GM21367 (cell line): ENCODE measurements at regions not wholly inside any gene's neighbourhood (a gene's known extent, or its start where the extent isn't known, plus 50 kb on each side); places are given as distances from the start of the nearest gene placed in this dataset.
"Not testable (repeated sequence)": the region's sequence is repeated elsewhere in the genome, so short reads cannot be mapped to it uniquely, and the experiment has no call there.

Experiments
- ATAC-seq: cut with Tn5 transposase; IDR thresholded peaks from one replicate; pipeline ENCODE4 v1.9.1; 2021; ENCODE audit not compliant: unreplicated experiment

DNA sequence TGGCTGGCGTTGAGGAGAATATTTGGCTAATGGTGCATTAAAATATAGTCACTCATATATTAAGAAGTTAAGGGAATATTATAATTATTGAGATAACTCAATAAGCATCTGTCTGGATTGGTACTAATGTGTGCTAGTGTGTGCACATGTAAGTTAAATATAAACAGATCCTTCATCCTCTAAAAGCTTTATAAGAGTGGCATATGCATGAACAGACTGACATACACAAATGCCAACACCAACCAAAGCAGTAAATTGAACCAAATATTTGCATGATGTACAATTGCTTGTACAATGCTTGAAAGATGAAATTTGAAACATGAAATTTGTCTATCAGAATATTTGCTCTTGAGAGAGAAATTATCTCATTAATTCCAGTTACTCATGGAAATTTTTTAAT lies 344.9 kb downstream of the ADGRL2 start:
- ATAC-seq, result no peak

DNA sequence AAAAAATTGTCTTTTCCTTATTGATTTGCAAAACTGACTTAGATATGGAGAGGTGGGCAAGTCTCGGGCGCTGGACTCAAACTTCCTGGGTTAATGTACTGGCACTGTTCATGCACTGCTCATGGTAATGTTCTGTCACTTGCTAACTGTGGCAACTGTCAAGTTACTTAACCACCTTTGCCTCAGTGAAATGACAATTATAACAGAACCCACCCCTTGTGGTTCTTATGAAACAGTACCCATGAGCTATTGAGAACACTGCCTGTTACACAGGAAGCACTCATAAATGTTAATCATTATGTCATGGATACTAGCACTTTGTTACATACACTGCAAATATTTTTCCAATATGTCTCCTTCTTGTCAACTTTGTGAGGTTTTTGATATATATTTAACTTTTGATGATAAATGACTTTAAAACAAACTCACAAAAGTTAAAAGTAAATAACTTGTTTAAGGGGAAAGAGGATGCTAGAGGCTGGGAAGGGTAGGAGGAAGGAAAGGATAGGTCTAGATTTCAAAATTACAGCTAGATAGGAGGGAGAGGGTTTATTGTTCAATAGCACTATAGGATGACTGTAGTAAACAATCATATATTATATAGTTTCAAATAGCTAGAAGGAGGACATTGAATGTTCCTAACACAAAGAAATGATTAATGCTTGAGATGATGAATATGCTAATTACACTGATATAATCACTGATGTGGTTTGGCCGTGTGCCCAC lies 342.5 kb downstream of the ADGRL2 start:
- ATAC-seq, result no peak

DNA sequence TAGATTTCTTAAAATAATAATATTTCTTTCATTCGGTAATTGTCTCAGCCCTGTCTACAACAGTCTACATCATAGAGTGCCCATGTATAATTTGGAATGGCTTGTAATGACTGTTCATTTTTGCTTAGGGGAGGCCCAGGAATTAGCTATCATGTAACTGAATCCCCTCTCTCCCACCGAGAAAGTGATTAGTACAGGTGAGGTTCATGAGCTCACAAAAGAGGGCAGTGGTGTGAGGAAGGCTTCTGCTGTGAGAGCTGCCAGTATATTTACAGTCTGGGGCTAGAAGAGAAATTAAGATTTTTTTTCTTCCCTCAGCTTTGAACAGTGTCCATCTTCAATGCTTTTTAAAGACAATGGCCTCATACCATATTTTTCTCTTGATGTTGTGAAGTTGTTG lies 340.7 kb downstream of the ADGRL2 start:
- ATAC-seq, result no peak

DNA sequence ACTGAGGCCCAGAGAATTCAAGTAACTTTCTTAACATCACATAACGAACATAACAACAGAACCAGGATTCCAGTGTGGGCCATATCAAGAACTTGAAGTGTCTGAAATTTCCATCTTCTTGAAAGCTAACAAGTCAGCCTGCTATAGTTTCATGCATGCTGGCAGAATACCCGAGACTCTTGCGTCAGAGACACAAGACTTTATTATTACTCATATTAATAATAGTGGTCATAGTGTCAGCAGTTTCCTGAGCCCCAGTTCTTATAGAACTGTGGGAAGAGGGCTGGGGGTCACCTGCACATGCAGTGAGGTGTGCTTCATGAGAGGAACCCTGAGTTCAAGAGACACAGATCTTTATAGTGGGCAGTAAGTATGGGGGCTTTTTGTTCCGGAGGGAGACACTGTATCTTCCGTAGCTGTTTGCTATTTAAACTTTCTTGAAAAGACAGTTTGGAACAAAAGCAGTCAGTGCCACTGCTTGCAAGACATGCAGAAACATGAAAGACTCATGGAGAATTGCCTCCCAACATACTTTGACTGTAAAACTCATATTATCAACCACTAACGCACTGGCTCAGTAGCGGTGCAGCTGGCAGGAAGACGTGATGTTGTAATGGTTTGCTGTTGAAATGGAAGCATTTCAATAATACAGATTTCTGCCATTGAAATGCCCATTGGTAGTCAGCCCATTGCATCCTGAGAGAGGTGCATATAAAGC lies 339.2 kb downstream of the ADGRL2 start:
- ATAC-seq, result no peak

DNA sequence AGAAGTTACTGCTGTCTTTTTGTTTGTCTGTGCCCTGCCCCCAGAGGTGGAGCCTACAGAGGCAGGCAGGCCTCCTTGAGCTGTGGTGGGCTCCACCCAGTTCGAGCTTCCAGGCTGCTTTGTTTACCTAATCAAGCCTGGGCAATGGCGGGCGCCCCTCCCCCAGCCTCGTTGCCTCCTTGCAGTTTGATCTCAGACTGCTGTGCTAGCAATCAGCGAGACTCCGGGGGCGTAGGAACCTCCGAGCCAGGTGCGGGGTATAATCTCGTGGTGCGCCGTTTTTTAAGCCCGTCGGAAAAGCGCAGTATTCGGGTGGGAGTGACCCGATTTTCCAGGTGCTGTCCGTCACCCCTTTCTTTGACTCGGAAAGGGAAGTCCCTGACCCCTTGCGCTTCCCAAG lies 335.6 kb downstream of the ADGRL2 start:
- not testable (repeated sequence) for ATAC-seq

DNA sequence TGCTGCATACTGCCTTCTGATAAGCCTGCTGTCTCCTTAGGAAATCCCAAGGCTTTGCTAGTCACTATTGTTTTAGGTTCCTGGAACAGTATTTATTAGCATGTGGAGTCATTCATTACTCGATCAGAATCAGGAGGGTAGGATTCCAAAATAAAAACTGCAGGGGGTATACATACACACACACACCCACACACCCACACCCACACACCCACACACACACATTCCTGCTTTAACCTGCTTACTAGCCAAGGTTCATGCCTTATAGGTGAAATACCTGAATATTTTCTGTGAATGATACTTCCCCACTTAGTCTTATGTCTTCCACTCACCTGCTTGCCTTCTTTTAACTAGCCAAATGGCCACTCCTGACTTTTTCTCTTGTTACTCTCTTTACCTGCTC lies 325.1 kb downstream of the ADGRL2 start:
- no peak for ATAC-seq

DNA sequence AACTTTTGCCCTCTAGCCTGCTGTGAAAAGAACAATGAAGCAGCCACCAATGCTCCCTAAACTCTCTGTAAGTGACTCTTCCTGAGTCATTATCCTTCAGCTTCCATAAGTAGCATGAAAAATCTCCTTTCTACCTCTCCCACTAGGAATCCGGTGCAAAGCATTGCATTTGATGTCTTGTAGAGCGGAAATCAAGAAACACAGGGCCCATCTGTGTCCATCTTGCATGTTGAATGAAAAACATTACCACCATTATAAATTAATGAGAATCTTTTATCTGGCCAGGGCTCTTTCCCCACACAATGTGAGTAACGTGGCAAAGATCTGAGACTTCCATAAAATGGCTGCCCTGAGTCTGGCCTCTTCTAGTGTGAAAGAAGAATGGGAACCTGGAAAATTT lies 324.4 kb downstream of the ADGRL2 start:
- ATAC-seq, result no peak

DNA sequence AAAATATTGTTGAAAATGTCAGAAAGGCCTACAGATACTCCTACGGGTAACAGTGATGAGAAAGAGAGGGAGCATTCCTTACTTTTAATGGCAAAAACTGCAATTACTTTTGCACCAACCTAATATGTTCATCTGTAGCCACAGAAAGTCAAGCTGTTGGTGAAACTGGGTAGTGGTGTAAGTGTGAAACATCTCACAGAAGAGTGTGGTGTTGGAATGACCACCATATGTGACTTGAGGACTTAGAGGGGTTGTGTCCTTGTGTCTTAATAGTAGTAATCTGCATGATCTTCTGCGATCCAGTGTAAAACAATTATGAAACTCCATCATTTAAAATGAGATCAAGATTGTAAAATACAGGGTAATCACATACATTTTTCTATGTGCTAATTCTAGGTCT lies 320.7 kb downstream of the ADGRL2 start:
- ATAC-seq, result no peak

DNA sequence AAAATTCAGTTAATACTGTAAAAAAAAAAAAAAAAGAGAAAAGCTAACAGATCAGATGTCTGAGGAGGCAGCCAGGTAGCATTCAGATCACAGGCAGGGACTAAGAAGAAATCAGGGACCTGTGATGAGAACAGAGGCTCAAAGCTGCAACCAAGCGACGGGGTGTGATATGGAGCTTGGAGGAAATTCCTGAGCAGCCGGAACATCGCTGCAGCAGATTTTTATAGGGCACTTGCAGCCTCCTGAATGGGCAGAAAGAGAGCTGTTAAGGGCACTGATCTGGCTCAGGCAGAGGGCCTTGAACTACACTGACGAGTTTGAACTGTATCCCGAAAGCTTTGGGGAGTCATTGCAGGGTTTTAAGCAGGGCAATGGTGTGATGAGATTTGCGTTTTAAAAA lies 315.4 kb downstream of the ADGRL2 start:
- ATAC-seq, result no peak

DNA sequence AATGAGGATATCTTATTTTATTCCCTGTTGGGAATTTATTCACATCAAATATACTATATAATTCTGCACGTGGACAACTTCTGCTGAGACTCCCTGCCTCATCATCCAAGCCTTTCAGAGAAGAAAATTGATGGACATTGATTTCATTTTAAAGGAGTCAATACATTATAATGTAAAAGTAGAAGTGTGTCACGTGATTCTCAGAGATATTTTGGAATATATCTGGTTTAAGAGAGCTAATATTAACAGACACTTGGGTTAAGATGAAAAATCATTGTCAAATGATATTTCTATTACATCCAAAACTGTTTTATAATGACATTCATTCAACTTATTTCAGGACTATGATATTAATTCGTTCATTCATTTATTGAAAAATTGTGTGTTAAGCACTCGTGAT lies 314.2 kb downstream of the ADGRL2 start:
- ATAC-seq, result no peak

DNA sequence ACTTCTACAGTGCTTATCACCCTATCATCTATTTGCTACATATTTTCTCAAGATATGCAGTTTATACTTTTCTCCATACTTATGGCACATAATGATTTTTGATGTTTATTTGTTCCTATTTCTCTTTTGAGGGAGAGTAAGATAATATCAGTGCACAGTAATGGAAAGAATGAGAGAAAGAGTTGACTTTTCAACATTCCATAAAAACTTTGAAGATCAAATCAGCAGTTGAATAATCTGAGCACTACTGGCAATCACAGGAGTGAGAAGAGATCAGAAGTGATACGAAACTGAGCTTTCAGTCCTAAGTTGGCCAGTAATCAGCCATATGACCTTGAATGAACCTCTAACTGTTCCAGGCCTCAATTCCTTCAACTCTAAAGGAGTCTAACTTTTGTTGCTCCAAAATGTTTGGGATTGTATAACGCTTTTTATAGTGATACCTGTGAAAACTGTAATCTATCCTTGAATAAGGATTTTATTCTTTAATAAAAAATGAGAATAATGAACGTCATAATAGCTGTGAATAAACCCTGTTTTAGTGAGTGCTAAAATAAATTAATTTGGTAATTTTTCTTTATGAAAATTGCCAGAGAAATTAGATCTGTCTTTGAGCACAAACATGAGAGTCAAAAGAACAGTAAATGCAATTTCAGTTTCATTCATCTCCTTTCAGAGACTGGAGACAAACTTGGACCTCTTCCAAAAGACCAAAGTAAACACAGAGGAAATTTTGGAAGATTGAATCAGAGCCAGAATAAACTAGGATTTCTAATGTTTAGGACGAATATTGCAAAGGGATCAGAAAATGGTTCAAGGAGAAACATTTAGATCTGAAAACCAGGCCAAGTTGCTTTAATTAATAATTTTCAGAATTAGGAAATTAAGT lies 309.9 kb downstream of the ADGRL2 start:
- no peak for ATAC-seq

DNA sequence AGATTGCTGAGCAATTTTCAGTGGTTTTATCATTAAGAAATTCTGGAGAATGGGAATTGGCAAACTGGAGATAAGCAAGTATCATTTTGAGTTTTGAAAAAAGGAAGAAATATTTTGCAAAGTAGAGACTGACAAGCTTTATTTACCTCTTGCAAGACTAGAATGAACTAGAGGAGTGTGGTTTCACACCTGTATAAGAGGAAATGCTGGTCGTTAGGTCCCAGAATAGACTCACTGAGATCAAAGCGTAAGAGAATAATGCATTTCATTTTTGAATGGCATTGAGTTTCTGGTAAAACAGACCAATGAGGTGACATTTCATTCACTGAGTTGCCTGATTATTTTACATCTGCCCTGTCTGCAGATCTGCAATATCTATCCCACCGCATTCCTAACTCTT lies 308.1 kb downstream of the ADGRL2 start:
- no peak for ATAC-seq

DNA sequence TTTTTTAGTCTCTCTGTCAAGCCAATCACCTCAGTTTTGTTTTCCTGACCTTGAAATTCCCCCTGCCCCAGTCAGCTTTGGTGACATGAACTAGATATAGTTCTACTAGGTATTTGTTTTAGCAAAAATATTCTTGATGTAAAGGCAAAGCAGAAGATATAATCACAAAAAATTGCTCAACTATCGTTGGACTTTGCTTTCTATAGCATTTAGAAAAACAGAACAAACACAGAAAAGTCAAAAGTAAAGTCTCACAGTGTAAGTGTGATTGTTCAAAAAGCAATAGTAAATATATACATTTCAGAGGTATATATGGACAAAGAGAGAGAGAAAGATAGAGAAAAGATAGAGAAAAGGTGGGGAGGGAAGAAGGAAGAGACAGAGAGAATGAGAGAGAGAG lies 305.9 kb downstream of the ADGRL2 start:
- ATAC-seq, result no peak

DNA sequence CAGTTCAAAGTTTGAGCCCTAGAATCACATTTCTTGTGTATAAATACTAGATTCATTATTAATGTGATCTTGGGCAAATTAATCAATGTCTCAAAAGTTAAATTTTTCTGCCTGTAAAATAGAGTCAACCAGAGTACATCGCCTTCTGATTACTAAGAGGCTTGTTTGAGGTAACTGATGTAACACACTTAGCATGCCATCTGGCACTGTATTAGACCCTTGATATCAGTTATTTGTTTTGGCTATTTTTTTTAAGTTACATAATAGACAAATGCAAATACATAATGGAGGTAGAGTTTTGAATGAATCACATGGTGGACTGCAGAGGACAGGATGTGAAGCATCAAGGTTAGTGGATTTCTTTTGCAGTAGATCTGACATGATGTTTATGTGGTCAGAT lies 298.4 kb downstream of the ADGRL2 start:
- ATAC-seq, result no peak

DNA sequence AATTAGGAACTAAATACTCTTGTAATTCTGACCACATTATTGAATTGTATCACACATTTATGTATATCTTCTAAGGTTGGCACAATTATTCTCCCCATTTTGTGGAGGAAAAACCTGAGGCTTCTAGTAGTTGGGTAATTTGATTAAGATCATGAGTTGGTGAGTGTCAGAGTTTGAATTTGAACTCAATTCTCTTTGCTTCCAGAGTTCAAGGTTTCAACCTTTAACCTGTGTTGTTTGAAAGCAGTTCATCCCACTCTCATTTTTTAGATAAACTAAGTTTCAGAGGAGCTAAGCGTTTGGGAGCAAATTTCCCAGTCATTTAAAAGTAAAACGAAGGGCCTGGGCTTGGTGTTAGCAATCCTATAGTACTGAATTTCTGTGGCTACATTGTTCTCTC lies 293.4 kb downstream of the ADGRL2 start:
- ATAC-seq, result no peak

DNA sequence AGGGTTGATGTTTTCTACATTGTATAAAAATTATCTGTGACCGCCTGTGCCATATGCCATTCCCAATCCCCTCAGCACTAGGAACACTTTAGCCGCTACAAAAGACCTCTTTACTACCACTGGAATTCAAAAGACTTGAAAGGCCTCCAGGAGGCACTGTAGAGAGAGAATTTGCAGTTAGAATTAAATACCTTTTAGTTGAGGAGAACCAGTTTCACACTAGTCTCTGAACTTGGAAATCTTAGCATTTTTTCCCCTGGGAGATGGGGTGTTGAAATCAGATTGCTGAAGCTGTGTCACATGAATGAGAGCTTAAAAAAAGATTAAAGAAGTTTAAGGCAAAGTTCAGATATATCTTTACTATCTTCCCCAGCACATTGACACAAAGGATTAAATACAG lies 291.0 kb downstream of the ADGRL2 start:
- ATAC-seq, result no peak

DNA sequence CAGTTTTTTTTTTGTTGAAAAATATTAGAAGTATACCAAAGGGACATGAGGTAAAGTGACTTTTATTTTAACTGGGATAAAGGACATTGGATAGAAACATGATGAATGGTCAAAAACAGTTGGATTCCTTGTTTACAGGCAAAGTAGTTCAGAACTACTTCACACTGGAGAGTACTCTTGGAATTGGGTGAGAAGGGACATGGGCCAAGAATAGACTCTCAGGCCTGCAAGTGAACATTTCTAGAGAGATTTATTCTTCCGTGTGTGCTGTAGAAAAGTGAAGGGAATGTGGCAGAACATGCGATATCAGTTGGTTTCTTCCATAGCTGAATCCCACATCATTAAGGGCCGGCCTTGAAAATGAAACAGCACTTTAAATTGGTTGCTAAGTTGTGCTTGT lies 290.5 kb downstream of the ADGRL2 start:
- ATAC-seq, result no peak

DNA sequence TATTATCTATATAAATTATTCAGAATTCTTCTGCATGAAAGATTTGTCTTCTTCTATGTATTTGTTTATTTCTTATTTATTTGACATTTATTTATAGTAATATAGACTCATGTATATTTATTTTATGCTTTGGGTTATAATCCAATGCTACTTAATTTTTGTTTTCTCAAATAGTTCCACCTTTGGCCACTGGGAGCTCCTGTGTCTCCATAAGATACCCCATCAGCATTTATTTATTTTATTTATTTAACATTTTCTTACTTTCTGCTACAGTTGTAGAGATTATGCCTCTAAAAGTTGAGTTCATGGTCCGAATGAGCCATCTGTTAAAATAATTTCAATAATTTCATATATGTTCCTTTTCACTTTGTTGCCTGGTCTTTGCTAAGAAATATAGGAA lies 289.4 kb downstream of the ADGRL2 start:
- ATAC-seq, result no peak

DNA sequence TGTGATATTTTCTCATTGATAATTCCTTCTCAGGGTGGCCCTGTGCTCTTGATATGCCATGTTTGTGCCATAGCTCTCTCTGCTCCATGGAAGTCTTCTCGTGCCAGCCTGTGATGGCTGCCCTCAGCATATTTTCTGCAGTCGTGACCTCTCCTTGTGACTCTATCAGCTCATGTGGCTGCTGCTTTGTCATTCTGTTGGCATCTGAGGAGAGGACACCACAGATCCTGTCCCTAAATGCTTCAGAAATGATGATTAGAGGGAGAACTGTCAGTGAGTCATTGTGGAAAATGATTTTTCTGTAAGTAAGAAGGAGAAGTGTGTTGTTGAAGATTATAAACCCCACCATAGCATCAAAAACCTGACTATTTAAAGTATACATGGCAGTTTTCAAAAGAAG lies 286.0 kb downstream of the ADGRL2 start:
- no peak for ATAC-seq

DNA sequence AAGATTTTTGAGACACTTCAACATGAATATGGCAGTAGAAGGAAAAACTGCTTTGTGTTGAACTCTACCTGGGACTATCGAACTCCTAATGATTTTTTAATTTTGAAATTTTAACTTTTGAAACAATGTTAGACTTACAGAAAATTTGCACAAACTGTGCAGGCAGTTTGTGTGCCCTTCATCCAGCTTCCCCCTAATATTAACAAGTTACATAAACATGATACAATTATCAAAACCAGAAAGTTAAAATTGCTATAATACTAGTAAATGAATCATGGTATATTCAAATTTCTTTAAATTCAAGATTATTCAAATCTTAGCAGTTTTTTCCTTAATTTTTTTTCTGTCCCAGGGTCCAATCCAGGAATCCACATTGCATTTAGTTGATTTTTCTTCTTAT lies 278.9 kb downstream of the ADGRL2 start:
- ATAC-seq, result no peak

DNA sequence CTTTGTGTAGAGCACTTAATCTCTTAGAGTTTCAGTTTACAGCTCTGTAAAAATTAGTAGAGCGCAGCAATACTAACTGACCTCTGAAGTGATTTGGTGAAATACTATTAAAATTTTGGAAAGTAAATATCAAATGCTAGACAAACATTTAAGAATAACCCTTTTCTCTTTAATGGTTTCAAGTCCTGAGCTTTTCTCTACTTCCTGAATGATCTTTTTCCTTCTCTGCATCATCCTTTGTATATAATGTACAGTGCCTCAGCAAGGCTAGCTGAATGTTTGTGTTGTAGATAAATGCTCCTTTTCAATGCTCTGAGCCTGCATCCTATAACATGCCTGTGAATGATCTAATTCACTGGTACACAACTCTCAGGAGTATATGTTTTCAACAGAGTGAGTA lies 272.9 kb downstream of the ADGRL2 start:
- no peak for ATAC-seq

DNA sequence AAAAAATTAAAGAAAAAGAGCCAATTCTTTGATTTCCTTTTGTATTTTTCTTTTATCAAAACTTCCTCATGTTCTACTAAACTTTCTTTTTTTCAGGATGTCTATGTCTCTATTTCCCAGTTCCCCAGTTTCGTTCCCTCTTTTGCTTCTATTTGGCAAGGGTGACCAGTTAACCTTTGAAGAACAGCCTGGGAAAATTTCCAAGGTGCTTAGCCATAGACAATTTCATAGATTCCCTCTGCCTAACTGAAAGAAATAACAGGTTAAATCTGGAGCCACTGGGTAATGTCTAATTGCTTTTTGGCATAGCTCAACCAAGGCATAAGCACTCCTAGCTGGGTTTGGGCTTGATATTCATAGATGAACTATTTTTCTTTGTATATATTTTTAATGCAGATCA lies 272.3 kb downstream of the ADGRL2 start:
- no peak for ATAC-seq
